Lower leg skin (tissue), 4 donors: ENCODE measurements at regions not wholly inside any gene's neighbourhood (a gene's known extent, or its start where the extent isn't known, plus 50 kb on each side); places are given as distances from the start of the nearest gene placed in this dataset.
"Not testable (repeated sequence)": the region's sequence is repeated elsewhere in the genome, so short reads cannot be mapped to it uniquely, and the experiment has no call there.

Experiments
- DNase-seq, 2 donors: peaks; one replicate each; pipeline ENCODE4 v3.0.0-alpha.2; 2019; ENCODE audit warnings: low spot score in 2 of 2
- H3K4me3 ChIP-seq: fragments of 200-600 bp; sonication (generic); 2 replicates; pipeline ENCODE4 v1.5.1; 2017; ENCODE audit warnings: mild to moderate bottlenecking, low read depth; ENCODE audit not compliant: poor library complexity, severe bottlenecking
- POLR2A ChIP-seq, 2 donors: fragments of 450-650 bp; IDR thresholded peaks; one replicate each; pipeline ENCODE4 v1.6.1; 2016 to 2017; ENCODE audit warnings: antibody characterized with exemption in 2 of 2, mild to moderate bottlenecking in 1 of 2, moderate library complexity in 1 of 2
- WGBS, 2 donors: methylation state at CpG; one replicate each; pipeline ENCODE4 v1.1.5; 2018; 5-methylcytosine and 5-hydroxymethylcytosine counted together
- intact Hi-C: fragments of 100-400 bp; cut with DNase I; formaldehyde crosslinking; loops from one replicate; pipeline ENCODE4 v1.15.0; 2023; ENCODE audit warnings: low total_unique reads
- TF ChIP-seq, protein P1 (sequence below), 3 donors: fragments of 450-650 bp; IDR thresholded peaks; one replicate each; pipeline ENCODE4 v1.5.1; 2016; ENCODE audit warnings: antibody characterized with exemption in 3 of 3, mild to moderate bottlenecking in 3 of 3, moderate library complexity in 2 of 3

DNA sequence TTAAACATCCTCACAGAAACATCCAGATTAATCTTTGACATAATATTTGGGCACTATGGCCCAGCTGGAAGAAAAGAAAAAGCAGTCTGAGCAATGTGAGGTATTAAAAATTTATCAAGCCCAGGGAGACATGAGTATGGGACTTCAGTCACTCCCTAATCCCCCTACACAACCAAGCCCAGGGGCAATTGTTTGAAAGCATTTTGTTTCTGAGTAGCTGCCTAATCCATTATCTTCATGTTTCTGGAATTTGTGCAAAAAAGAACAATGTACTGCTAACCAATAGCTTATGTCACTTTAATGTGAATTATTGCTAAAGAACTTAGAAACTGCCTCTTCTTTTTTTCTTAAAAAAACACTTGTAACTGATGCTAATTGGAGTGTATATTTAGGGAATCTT is 360.7 kb downstream of the TEX13C start:
- DNase-seq, result no peak
- intact Hi-C loops, result no loop called here
- H3K4me3 ChIP-seq, result no peak overlapping the region
- TF ChIP-seq, protein P1, sequence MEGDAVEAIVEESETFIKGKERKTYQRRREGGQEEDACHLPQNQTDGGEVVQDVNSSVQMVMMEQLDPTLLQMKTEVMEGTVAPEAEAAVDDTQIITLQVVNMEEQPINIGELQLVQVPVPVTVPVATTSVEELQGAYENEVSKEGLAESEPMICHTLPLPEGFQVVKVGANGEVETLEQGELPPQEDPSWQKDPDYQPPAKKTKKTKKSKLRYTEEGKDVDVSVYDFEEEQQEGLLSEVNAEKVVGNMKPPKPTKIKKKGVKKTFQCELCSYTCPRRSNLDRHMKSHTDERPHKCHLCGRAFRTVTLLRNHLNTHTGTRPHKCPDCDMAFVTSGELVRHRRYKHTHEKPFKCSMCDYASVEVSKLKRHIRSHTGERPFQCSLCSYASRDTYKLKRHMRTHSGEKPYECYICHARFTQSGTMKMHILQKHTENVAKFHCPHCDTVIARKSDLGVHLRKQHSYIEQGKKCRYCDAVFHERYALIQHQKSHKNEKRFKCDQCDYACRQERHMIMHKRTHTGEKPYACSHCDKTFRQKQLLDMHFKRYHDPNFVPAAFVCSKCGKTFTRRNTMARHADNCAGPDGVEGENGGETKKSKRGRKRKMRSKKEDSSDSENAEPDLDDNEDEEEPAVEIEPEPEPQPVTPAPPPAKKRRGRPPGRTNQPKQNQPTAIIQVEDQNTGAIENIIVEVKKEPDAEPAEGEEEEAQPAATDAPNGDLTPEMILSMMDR (IDR thresholded peaks at IDR 0.05), result no peak
- TF ChIP-seq POLR2A (IDR thresholded peaks at IDR 0.05), result no peak

DNA sequence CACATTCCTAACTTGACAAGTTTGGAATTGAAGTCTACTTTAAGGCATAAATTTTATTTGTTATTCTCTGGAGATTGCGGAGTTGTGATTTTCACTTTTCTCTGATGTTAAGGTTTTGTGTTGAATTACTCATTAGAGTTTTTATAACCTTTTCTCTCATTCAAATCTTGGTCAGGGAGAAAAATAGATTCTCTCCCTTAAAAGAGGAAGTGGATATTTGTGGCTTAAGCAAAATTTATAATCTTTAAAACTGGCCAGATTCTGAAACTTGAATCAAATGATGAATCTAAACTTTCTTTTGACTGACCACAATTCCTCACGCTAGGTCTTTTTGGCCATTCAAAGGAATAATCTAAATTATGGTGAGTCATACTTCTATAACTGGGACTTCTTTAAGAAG is 361.4 kb downstream of the TEX13C start:
- TF ChIP-seq POLR2A (IDR thresholded peaks at IDR 0.05), result no peak
- TF ChIP-seq, protein P1 (IDR thresholded peaks at IDR 0.05), result no peak
- no peak for DNase-seq
- intact Hi-C loops, result no loop called here

DNA sequence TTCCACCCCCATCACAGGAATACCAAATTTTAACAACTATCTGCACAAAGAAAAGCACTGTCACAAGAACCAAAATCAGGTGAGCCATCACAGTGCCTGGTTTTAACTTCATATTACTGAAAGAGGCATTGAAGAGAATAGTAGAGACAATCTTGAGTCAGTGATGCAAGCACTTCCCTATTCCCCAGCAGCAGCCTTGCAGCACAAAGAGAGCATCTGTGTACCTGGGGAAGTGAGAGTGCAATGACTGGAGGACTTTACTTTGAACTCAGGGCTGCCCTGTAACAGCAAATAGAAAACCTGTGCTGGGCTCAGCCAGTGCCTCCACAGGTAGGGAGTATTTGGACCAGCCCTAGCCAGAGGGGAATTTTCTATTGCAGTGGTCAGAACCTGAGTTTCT is 361.8 kb downstream of the TEX13C start:
- TF ChIP-seq, protein P1 (IDR thresholded peaks at IDR 0.05), result no peak
- TF ChIP-seq POLR2A (IDR thresholded peaks at IDR 0.05), result no peak
- intact Hi-C loops, result no loop called here
- no peak for DNase-seq
- no peak overlapping the region for H3K4me3 ChIP-seq

More for the DNA sequence above, 361.4 kb downstream of the TEX13C start:
- WGBS, 2 donors, result 78 to 81% methylated on average over 2 of the region's 2 CpGs
- no peak overlapping the region for H3K4me3 ChIP-seq

DNA sequence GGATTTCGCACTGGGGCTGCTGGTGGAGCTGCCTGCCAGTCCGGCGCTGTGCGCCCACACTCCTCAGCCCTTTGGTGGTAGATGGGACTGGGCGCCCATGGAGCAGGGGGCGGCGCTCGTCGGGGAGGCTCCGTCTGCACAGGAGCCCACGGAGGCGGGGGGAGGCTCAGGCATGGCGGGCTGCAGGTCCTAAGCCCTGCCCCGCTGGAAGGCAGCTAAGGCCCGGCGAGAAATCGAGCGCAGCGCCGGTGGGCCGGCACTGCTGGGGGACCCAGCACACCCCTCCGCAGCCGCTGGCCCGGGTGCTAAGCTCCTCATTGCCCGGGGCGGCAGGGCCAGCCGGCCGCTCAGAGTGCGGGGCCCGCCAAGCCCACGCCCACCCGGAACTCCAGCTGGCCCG is 370.9 kb downstream of the TEX13C start:
- intact Hi-C loops, DNase-seq, H3K4me3 ChIP-seq: not testable (repeated sequence)
- WGBS, 2 donors, result 92% methylated on average over 5 of the region's 33 CpGs; no CpG with 5 or more reads in 1 of the 2 donors

DNA sequence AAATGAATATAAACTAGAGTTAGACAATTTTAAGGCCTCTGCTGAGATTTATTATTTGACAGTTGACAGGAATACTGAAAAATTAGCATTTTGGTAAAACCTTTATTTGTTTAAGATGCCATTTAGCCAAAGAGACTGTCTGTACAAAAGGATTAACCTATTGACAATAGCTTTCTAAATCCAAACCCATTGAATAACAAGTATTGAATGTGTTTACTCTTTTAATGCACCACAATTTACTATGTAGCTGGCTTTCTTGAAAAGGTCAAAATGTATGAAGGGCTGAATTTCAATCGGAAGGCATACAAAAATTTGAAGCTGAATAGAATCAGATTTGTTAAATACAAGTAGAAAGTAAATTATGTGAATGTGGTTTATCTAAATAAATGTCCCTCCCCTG is 374.5 kb downstream of the TEX13C start:
- no peak overlapping the region for H3K4me3 ChIP-seq
- intact Hi-C loops, result no loop called here
- DNase-seq, result no peak
- WGBS, 2 donors, result 71 to 83% methylated on average over 1 of the region's 1 CpG
- TF ChIP-seq POLR2A (IDR thresholded peaks at IDR 0.05), result no peak
- TF ChIP-seq, protein P1 (IDR thresholded peaks at IDR 0.05), result no peak

DNA sequence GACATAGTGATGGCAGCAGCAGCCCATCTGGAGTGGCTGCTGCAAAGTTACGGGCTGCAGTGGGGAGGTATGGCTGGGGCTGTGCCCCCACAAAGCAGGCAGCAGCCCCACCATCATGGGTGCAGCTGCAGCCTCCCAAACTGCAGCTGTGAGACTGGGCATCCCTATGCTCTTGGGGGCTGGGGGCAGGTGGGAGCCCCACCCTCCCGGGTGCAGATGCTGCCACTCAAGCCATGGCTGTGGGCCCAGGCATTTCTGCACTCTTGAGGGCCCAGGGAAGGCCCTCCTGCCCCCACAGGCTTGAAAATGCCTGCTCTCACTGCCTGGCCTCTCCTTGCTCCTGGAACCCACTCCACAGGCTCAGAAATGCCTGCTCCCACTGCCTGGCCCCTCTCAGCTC is 389.4 kb downstream of the TEX13C start:
- intact Hi-C loops, result no loop called here
- no peak overlapping the region for H3K4me3 ChIP-seq
- WGBS, 2 donors, result 52 to 90% methylated on average over 1 to 2 of the region's 2 CpGs
- no peak for TF ChIP-seq POLR2A (IDR thresholded peaks at IDR 0.05)
- TF ChIP-seq, protein P1 (IDR thresholded peaks at IDR 0.05), result no peak
- no peak for DNase-seq
